Naive B cell (primary cell): ENCODE measurements at regions not wholly inside any gene's neighbourhood (a gene's known extent, or its start where the extent isn't known, plus 50 kb on each side); places are given as distances from the start of the nearest gene placed in this dataset.

Experiments used
- ATAC-seq, 2 donors: fragments of 150-1000 bp; cut with Tn5 transposase; 2 replicates each; pipeline ENCODE4 v1.10.0; 2021; ENCODE audit warnings: low read depth in 2 of 2, mild to moderate bottlenecking in 2 of 2, moderate library complexity in 2 of 2
- DNase-seq: peaks from one replicate; pipeline ENCODE4 v3.0.0; 2022
- H3K27ac Mint-ChIP-seq, 6 donors: one replicate each; pipeline ENCODE4 v1.8.0; 2020 to 2022; ENCODE audit warnings: mild to moderate bottlenecking in 6 of 6, mixed read lengths in 6 of 6, moderate library complexity in 5 of 6, inconsistent platforms in 2 of 6
- H3K27me3 Mint-ChIP-seq, 3 donors: one replicate each; pipeline ENCODE4 v1.8.0; 2021 to 2022; ENCODE audit warnings: mixed read lengths in 3 of 3, mild to moderate bottlenecking in 1 of 3
- H3K36me3 Mint-ChIP-seq, 2 donors: one replicate each; pipeline ENCODE4 v1.8.0; 2020 to 2022; ENCODE audit warnings: mixed read lengths in 2 of 2, inconsistent platforms in 1 of 2, mild to moderate bottlenecking in 1 of 2
- H3K4me1 Mint-ChIP-seq, 3 donors: one replicate each; pipeline ENCODE4 v1.8.0; 2020 to 2022; ENCODE audit warnings: mixed read lengths in 3 of 3, inconsistent platforms in 1 of 3, mild to moderate bottlenecking in 1 of 3, moderate library complexity in 1 of 3
- H3K4me3 Mint-ChIP-seq, 8 donors: one replicate each; pipeline ENCODE4 v1.8.0; 2020 to 2022; ENCODE audit warnings: mild to moderate bottlenecking in 8 of 8, mixed read lengths in 8 of 8, moderate library complexity in 8 of 8, inconsistent platforms in 2 of 8
- H3K9me3 Mint-ChIP-seq, 7 donors: one replicate each; pipeline ENCODE4 v1.8.0; 2020 to 2022; ENCODE audit warnings: mixed read lengths in 7 of 7, mild to moderate bottlenecking in 5 of 7, inconsistent platforms in 2 of 7, moderate library complexity in 1 of 7

GRCh38 chr5:116626945-116627679 lies 52.5 kb upstream of the SEMA6A start:
- Mint-ChIP-seq H3K27me3 (peaks cover 6 to 13% (median 6%) of the 10 kb centered on the region in 3 donors), H3K4me3 (no peak overlapping the region)

GRCh38 chr5:116626272-116626723 lies 51.7 kb upstream of the SEMA6A start:
- DNase-seq (no peak), ATAC-seq (no peak)
- H3K27me3 Mint-ChIP-seq: peaks cover 6 to 10% (median 6%) of the 10 kb centered on the region in 3 donors
- no peaks in the 10 kb centered on the region for H3K36me3 Mint-ChIP-seq
- no peaks in the 10 kb centered on the region for H3K4me1 Mint-ChIP-seq
- H3K4me3 Mint-ChIP-seq: no peak overlapping the region
- H3K9me3 Mint-ChIP-seq: no peaks in the 10 kb centered on the region
- H3K27ac Mint-ChIP-seq: peak overlapping the region in 1 of 6 donors; percentile 9

More at GRCh38 chr5:116626945-116627679, 52.5 kb upstream of the SEMA6A start:
- DNase-seq (no peak), ATAC-seq (no peak)
- Mint-ChIP-seq H3K9me3 (no peaks in the 10 kb centered on the region), H3K36me3 (no peaks in the 10 kb centered on the region), H3K4me1 (no peaks in the 10 kb centered on the region), H3K27ac (no peak overlapping the region)
